HepG2 (cell line): ENCODE measurements at regions not wholly inside any gene's neighbourhood (a gene's known extent, or its start where the extent isn't known, plus 50 kb on each side); places are given as distances from the start of the nearest gene placed in this dataset.

Source experiments
- ATAC-seq: fragments of 200-7000 bp; cut with Tn5 transposase; 3 replicates; pipeline ENCODE4 v1.9.1; 2020; ENCODE audit warnings: mild to moderate bottlenecking, moderate library complexity
- BruUV-seq: library from RNA; stranded (reverse); fragments of 400-500 nt; replicated peaks from 2 replicates; lab custom pipeline; 2021; lab: Mats Ljungman, UMichigan
- CTCF ChIA-PET: fragments of 300-600 bp; formaldehyde crosslinking; extraction: SDS; loops from one replicate; lab custom pipeline; 2021; ENCODE audit warnings: low total read pairs, inconsistent platforms, low intra/inter-chr PET ratio; lab: Yijun Ruan, JAX
- POLR2A ChIA-PET: fragments of 350-600 bp; sonication (Branson Sonifier 250); formaldehyde crosslinking; loops from one replicate; lab custom pipeline; 2020; ENCODE audit warnings: antibody characterized with exemption, inconsistent platforms; lab: Yijun Ruan, JAX
- DNase-seq: peaks from one replicate; pipeline ENCODE4 v3.0.0-alpha.2; 2015; ENCODE audit warnings: low spot score
- FAIRE-seq: peaks from 3 replicates; lab custom pipeline; 2011; peaks lifted over from hg19 to GRCh38; lab: Jason Lieb, UNC
- H2AFZ ChIP-seq: one replicate; pipeline ENCODE4 v1.6.1; 2011; ENCODE audit warnings: low read length, inconsistent platforms
- H3K27ac ChIP-seq: fragments of 300-600 bp; 3 replicates; pipeline ENCODE4 v1.8.0; 2011; ENCODE audit warnings: mixed run types, mild to moderate bottlenecking, mixed read lengths, low read length, inconsistent platforms; ENCODE audit not compliant: insufficient read depth; ENCODE audit errors: extremely low read length
- H3K27me3 ChIP-seq, 2 experiments: fragments of 200-600 bp in 1 of 2; 2 replicates in 1 of 2; 3 replicates in 1 of 2; pipeline versions ENCODE4 v1.6.0 to v1.8.0; 2011; ENCODE audit warnings: low read length in 2 of 2, mild to moderate bottlenecking in 2 of 2, moderate library complexity in 2 of 2, inconsistent platforms in 1 of 2; ENCODE audit not compliant: insufficient read depth in 2 of 2, control insufficient read depth in 1 of 2
- H3K36me3 ChIP-seq, 2 experiments: fragments of 200-600 bp in 1 of 2; replicated peaks in 1 of 2; 2 replicates in 1 of 2; 3 replicates in 1 of 2; pipeline versions ENCODE4 v1.5.1 to v1.8.0; 2011; ENCODE audit warnings: low read length in 2 of 2, inconsistent platforms in 1 of 2; ENCODE audit not compliant: insufficient read depth in 2 of 2, control insufficient read depth in 1 of 2
- H3K4me1 ChIP-seq: 2 replicates; pipeline ENCODE4 v1.5.1; 2012; ENCODE audit warnings: low read length, inconsistent platforms; ENCODE audit not compliant: insufficient read depth
- H3K4me2 ChIP-seq: 2 replicates; pipeline ENCODE4 v1.6.0; 2011; ENCODE audit warnings: low read depth, low read length, inconsistent platforms
- H3K4me3 ChIP-seq, 3 experiments: fragments of 200-600 bp in 1 of 3; sonication (generic), shearing (Covaris generic) in 1 of 3; replicated peaks in 1 of 3; 2 replicates each; pipeline ENCODE4 v1.5.1; 2011 to 2016; ENCODE audit warnings: low read length in 3 of 3, inconsistent platforms in 2 of 3, low read depth in 2 of 3, mild to moderate bottlenecking in 2 of 3, control low read depth in 1 of 3, mixed read lengths in 1 of 3; ENCODE audit not compliant: insufficient read depth in 1 of 3
- H3K79me2 ChIP-seq: one replicate; pipeline ENCODE4 v1.6.1; 2011; ENCODE audit warnings: low read length, inconsistent platforms; ENCODE audit not compliant: insufficient read depth
- H3K9ac ChIP-seq: 2 replicates; pipeline ENCODE4 v1.6.0; 2011; ENCODE audit warnings: mild to moderate bottlenecking, low read depth, low read length, inconsistent platforms; ENCODE audit not compliant: insufficient read depth
- H3K9me3 ChIP-seq: 2 replicates; pipeline ENCODE4 v1.5.1; 2012; ENCODE audit warnings: mild to moderate bottlenecking, low read length
- H4K20me1 ChIP-seq: 2 replicates; pipeline ENCODE4 v1.6.0; 2011; ENCODE audit warnings: inconsistent platforms, mild to moderate bottlenecking, low read length, moderate library complexity; ENCODE audit not compliant: insufficient read depth
- AGO1 ChIP-seq: fragments of 200-400 bp; formaldehyde crosslinking; IDR thresholded peaks from 2 replicates; pipeline ENCODE4 v1.6.1; 2017; ENCODE audit warnings: mild to moderate bottlenecking, low read depth, low read length, moderate library complexity; ENCODE audit not compliant: poor library complexity, severe bottlenecking
- CAMTA2 ChIP-seq: sonication (generic); formaldehyde crosslinking; IDR thresholded peaks from 2 replicates; pipeline ENCODE4 v1.4.0; 2020; ENCODE audit warnings: mild to moderate bottlenecking, missing genetic modification reagents, borderline replicate concordance
- CEBPB ChIP-seq: IDR thresholded peaks from 2 replicates; pipeline ENCODE4 v1.6.1; 2011; ENCODE audit warnings: low read depth, low read length, improper control_type of control experiment, borderline replicate concordance
- MAZ ChIP-seq, 2 experiments: sonication (generic) in 1 of 2; formaldehyde crosslinking in 1 of 2; IDR thresholded peaks; 2 replicates each; pipeline versions ENCODE4 v1.5.0 to v1.6.1; 2012 to 2020; ENCODE audit warnings: low read depth in 2 of 2, mild to moderate bottlenecking in 2 of 2, borderline replicate concordance in 1 of 2, improper control_type of control experiment in 1 of 2, low read length in 1 of 2, missing genetic modification reagents in 1 of 2, moderate library complexity in 1 of 2
- PAWR ChIP-seq: sonication (generic); formaldehyde crosslinking; IDR thresholded peaks from 2 replicates; pipeline ENCODE4 v1.4.0; 2020; ENCODE audit warnings: missing genetic modification reagents, mild to moderate bottlenecking, borderline replicate concordance
- PRDM10 ChIP-seq: sonication (generic); formaldehyde crosslinking; IDR thresholded peaks from 2 replicates; pipeline ENCODE4 v1.4.0; 2020; ENCODE audit warnings: low read depth, missing genetic modification reagents
- SATB2 ChIP-seq: sonication (generic); formaldehyde crosslinking; IDR thresholded peaks from 2 replicates; pipeline ENCODE4 v1.5.0; 2020; ENCODE audit warnings: missing genetic modification reagents
- ZBTB2 ChIP-seq: sonication (generic); formaldehyde crosslinking; IDR thresholded peaks from 2 replicates; pipeline ENCODE4 v1.8.0; 2022; ENCODE audit warnings: low read depth, missing genetic modification reagents
- ZFP62 ChIP-seq: sonication (generic); formaldehyde crosslinking; IDR thresholded peaks from 2 replicates; pipeline ENCODE4 v1.4.0; 2020; ENCODE audit warnings: missing genetic modification reagents
- ZMYM3 ChIP-seq: sonication (generic); formaldehyde crosslinking; IDR thresholded peaks from 2 replicates; pipeline ENCODE4 v1.5.1; 2020; ENCODE audit warnings: mild to moderate bottlenecking, missing genetic modification reagents
- ZNF17 ChIP-seq: sonication (generic); formaldehyde crosslinking; IDR thresholded peaks from 2 replicates; pipeline ENCODE4 v1.5.0; 2020; ENCODE audit warnings: mild to moderate bottlenecking, missing genetic modification reagents
- ZNF30 ChIP-seq: sonication (generic); formaldehyde crosslinking; IDR thresholded peaks from 2 replicates; pipeline ENCODE4 v1.5.0; 2020; ENCODE audit warnings: mild to moderate bottlenecking, missing genetic modification reagents
- ZNF776 ChIP-seq: sonication (generic); formaldehyde crosslinking; IDR thresholded peaks from 2 replicates; pipeline ENCODE4 v1.4.0; 2020; ENCODE audit warnings: mild to moderate bottlenecking, missing genetic modification reagents
- WGBS: methylation state at CpG from one replicate; pipeline ENCODE4 v1.1.6; 2017; ENCODE audit warnings: low lambda C conversion rate; 5-methylcytosine and 5-hydroxymethylcytosine counted together
- in situ Hi-C: cut with HindIII; loops from 2 replicates; pipeline ENCODE4 v1.10.0; 2017; ENCODE audit warnings: low pct_unique_long_range_greater_than_20kb; ENCODE audit not compliant: extremely low pct_ligation_motif_present
- intact Hi-C: fragments of 100-400 bp; cut with micrococcal nuclease; formaldehyde crosslinking; loops from one replicate; pipeline ENCODE4 v1.10.0; 2022; ENCODE audit not compliant: unreplicated experiment

- in situ Hi-C loops, result no loop called here
- intact Hi-C loops, result no loop called here
- no peak for DNase-seq
- BruUV-seq, result no TSS peak
- Histone ChIP-seq H2AFZ (no peak overlapping the region), H3K9me3 (peaks cover 23% of the 10 kb centered on the region), H3K4me1 (no peaks in the 10 kb centered on the region), H3K4me3 (no peak overlapping the region), H3K79me2 (no peaks in the 10 kb centered on the region), H3K27ac (no peak overlapping the region), H3K36me3 (no peaks in the 10 kb centered on the region), H3K27me3 (no peaks in the 10 kb centered on the region), H3K4me2 (no peak overlapping the region), H3K9ac (no peak overlapping the region), H4K20me1 (no peaks in the 10 kb centered on the region)
- no peak for TF ChIP-seq CAMTA2
- TF ChIP-seq ZBTB2, result no peak
- CTCF ChIA-PET, result no interaction called here
- no peak for FAIRE-seq
- no peak for ATAC-seq
- WGBS, result 24% methylated on average over 8 of the region's 8 CpGs
- POLR2A ChIA-PET, result no interaction called here
Measured at GRCh38 chr6:140303218-140303949, 928.9 kb upstream of the CITED2 start.

GRCh38 chr6:140300331-140300730 is 925.9 kb upstream of the CITED2 start:
- Histone ChIP-seq H3K27ac (no peak overlapping the region), H3K9ac (no peak overlapping the region), H3K9me3 (peaks cover 22% of the 10 kb centered on the region), H3K4me3 (no peak overlapping the region), H3K36me3 (no peaks in the 10 kb centered on the region), H2AFZ (no peak overlapping the region), H3K4me2 (no peak overlapping the region), H4K20me1 (no peaks in the 10 kb centered on the region), H3K4me1 (no peaks in the 10 kb centered on the region), H3K79me2 (no peaks in the 10 kb centered on the region), H3K27me3 (no peaks in the 10 kb centered on the region)
- FAIRE-seq (no peak), ATAC-seq (no peak), DNase-seq (no peak)
- intact Hi-C loops, result no loop called here
- in situ Hi-C loops, result no loop called here
- POLR2A ChIA-PET, result no interaction called here
- CTCF ChIA-PET, result no interaction called here
- WGBS, result 2% methylated on average over 1 of the region's 1 CpG
- BruUV-seq, result no TSS peak
- TF ChIP-seq ZFP62 (CRISPR knock-in tag) (no peak), PAWR (CRISPR knock-in tag) (no peak), CEBPB (no peak), SATB2 (CRISPR knock-in tag) (no peak), ZNF17 (CRISPR knock-in tag) (no peak), ZNF30 (CRISPR knock-in tag) (no peak), ZNF776 (no peak), ZMYM3 (CRISPR knock-in tag) (no peak), AGO1 (no peak), MAZ (IDR thresholded peaks at IDR 0.05; ENCODE audit: borderline replicate concordance, low read depth, low read length) (no peak), MAZ (CRISPR knock-in tag; IDR thresholded peaks at IDR 0.05; ENCODE audit: low read depth) (no peak), PRDM10 (CRISPR knock-in tag) (no peak)
